H1 (cell line): ENCODE measurements at regions not wholly inside any gene's neighbourhood (a gene's known extent, or its start where the extent isn't known, plus 50 kb on each side); places are given as distances from the start of the nearest gene placed in this dataset.

Experiments
- CHD7 ChIP-seq: fragments of 300-600 bp; sonication (generic); IDR thresholded peaks from 2 replicates; pipeline ENCODE4 v1.7.1; 2012; ENCODE audit warnings: low read length, moderate library complexity, mild to moderate bottlenecking, inconsistent platforms; ENCODE audit not compliant: insufficient replicate concordance
- EP300 ChIP-seq, 2 experiments: IDR thresholded peaks; 1 replicate in 1 of 2; 2 replicates in 1 of 2; pipeline ENCODE4 v1.6.1; 2011 to 2012; ENCODE audit warnings: low read depth in 2 of 2, low read length in 2 of 2, mild to moderate bottlenecking in 2 of 2, borderline replicate concordance in 1 of 2, inconsistent platforms in 1 of 2, moderate library complexity in 1 of 2
- GABPA ChIP-seq: IDR thresholded peaks from 2 replicates; pipeline ENCODE4 v1.6.1; 2011; ENCODE audit warnings: mild to moderate bottlenecking, low read length, moderate library complexity, borderline replicate concordance; ENCODE audit not compliant: insufficient read depth
- MAFK ChIP-seq: IDR thresholded peaks from 2 replicates; pipeline ENCODE4 v1.6.1; 2012; ENCODE audit warnings: low read depth, mild to moderate bottlenecking, improper control_type of control experiment, low read length
- POU5F1 ChIP-seq: IDR thresholded peaks from 2 replicates; pipeline ENCODE4 v1.6.1; 2011; ENCODE audit warnings: low read depth, mild to moderate bottlenecking, low read length, moderate library complexity
- SP4 ChIP-seq: IDR thresholded peaks from 2 replicates; pipeline ENCODE4 v1.6.1; 2012; ENCODE audit warnings: low read length, inconsistent platforms
- SUZ12 ChIP-seq: fragments of 200-600 bp; sonication (generic); IDR thresholded peaks from 2 replicates; pipeline ENCODE4 v1.6.1; 2012; ENCODE audit warnings: mild to moderate bottlenecking, inconsistent platforms, low read length, moderate library complexity, mixed read lengths

- TF ChIP-seq CHD7 (no peak), SUZ12 (no peak), EP300 (IDR thresholded peaks at IDR 0.05; ENCODE audit: borderline replicate concordance in 1 of 2, low read depth in 2 of 2, low read length in 2 of 2) (no peak), MAFK (no peak), SP4 (no peak), POU5F1 (no peak), GABPA (no peak)
- TF ChIP-seq, all 59 proteins: peak for 0
Observed at GRCh38 chr3:99388780-99389179, 249.6 kb upstream of the COL8A1 start (continued).
